Fibroblast of pulmonary artery (primary cell): ENCODE measurements at regions not wholly inside any gene's neighbourhood (a gene's known extent, or its start where the extent isn't known, plus 50 kb on each side); places are given as distances from the start of the nearest gene placed in this dataset.
"Not testable (repeated sequence)": the region's sequence is repeated elsewhere in the genome, so short reads cannot be mapped to it uniquely, and the experiment has no call there.

Experiments
- DNase-seq: peaks from one replicate; pipeline ENCODE4 v3.0.0-alpha.2; 2010; ENCODE audit warnings: low read depth
- H3K4me3 ChIP-seq: replicated peaks from 2 replicates; pipeline ENCODE4 v1.5.1; 2011; ENCODE audit warnings: low read depth, mild to moderate bottlenecking, control low read depth, low read length, moderate library complexity
- TF ChIP-seq, protein P1 (sequence below): IDR thresholded peaks from 2 replicates; pipeline ENCODE4 v1.5.1; 2011; ENCODE audit warnings: mild to moderate bottlenecking, control low read depth, low read length, inconsistent platforms; ENCODE audit errors: missing control alignments

GRCh38 chr4:60962286-60962685 is 237.8 kb upstream of the ADGRL3 start:
- no peak overlapping the region for H3K4me3 ChIP-seq
- DNase-seq: no peak
- TF ChIP-seq, protein P1, sequence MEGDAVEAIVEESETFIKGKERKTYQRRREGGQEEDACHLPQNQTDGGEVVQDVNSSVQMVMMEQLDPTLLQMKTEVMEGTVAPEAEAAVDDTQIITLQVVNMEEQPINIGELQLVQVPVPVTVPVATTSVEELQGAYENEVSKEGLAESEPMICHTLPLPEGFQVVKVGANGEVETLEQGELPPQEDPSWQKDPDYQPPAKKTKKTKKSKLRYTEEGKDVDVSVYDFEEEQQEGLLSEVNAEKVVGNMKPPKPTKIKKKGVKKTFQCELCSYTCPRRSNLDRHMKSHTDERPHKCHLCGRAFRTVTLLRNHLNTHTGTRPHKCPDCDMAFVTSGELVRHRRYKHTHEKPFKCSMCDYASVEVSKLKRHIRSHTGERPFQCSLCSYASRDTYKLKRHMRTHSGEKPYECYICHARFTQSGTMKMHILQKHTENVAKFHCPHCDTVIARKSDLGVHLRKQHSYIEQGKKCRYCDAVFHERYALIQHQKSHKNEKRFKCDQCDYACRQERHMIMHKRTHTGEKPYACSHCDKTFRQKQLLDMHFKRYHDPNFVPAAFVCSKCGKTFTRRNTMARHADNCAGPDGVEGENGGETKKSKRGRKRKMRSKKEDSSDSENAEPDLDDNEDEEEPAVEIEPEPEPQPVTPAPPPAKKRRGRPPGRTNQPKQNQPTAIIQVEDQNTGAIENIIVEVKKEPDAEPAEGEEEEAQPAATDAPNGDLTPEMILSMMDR: no peak

DNA sequence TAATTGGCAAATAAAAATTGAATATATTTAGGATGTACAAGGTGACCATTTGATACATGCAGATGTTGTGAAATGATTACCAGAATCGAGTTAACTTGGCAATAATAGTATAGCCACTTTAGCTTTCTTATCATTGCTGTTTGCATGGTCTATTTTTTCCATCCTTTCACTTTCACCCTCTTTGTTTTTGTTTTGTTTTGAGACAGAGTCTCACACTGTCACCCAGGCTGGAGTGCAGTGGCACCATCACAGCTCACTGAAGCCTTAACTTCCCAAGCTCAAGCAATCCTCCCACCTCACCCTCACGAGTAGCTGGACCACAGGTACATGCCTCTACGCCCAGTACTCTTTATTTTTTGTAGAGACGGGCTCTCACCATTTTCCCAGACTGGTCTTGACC is 218.6 kb upstream of the ADGRL3 start:
- no peak for DNase-seq
- TF ChIP-seq, protein P1: no peak
- H3K4me3 ChIP-seq: no peak overlapping the region

DNA sequence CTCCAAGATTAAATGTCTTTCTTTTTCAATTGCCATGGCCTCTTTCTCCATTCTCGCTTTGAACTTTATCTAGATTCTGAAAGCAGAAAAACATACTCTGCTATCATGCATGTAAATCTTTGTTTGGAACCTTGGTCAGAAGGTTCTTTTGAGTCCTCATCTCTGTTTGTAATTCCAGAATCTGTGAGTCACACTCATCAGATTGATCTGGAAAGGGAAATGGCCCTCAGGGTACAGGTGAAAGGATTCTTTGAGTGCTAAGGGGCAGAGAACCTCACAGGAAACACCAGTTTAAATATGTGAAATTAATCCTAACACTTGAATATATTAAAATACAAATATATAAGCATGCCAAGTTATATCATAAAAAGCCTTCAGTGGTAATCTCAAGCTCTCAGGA is 211.0 kb upstream of the ADGRL3 start:
- TF ChIP-seq, protein P1: no peak
- no peak overlapping the region for H3K4me3 ChIP-seq
- no peak for DNase-seq

DNA sequence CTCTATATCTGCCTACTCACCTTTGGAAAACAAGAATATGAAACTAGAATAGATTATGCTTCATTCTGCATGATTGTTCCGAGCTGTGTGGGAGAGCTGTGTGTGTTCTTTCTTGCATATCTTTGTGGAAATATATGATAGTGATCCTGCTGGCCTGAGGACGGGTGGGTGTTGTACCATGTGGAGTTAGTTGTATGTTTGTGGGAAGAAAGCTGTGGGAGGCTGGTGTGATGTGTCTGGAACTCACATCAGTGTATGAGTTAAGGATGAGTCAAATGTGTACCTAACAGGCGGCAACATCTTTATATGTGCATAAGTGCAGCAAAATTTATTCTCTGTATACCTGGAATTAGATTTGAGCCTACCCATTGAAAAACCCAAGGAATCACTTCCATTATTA is 208.1 kb upstream of the ADGRL3 start:
- TF ChIP-seq, protein P1: no peak
- no peak overlapping the region for H3K4me3 ChIP-seq
- peak; percentile 11 for DNase-seq

- H3K4me3 ChIP-seq: no peak overlapping the region
- TF ChIP-seq, protein P1: no peak
- DNase-seq: peak; percentile 1
Observed at GRCh38 chr4:61003301-61003700, 196.8 kb upstream of the ADGRL3 start.

- DNase-seq: no peak
- H3K4me3 ChIP-seq: no peak overlapping the region
- TF ChIP-seq, protein P1: no peak
Observed at GRCh38 chr4:61004651-61005170, 195.4 kb upstream of the ADGRL3 start.

DNA sequence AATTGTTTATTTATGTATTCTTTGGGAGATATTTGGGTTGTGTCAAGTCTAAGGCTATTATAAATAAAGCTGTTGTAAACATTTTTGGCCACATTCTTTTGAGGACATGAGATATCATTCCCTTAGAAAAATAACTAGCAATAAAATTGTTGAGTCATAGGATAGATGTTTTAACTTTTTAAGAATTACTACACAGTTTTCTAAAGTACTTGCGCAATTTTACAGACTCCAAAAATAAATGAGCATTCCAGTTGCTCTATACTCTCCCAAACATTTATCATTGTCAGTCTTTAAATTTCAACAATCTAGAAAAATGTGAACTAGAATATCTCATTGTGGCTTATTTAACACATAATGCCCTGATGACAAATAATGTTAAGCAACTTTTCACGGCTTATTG is 189.1 kb upstream of the ADGRL3 start:
- TF ChIP-seq, protein P1: no peak
- H3K4me3 ChIP-seq: no peak overlapping the region
- peak; percentile 6 for DNase-seq

GRCh38 chr4:61011936-61012335 is 188.2 kb upstream of the ADGRL3 start:
- DNase-seq, H3K4me3 ChIP-seq: not testable (repeated sequence)
